Epidermal melanocyte (primary cell): ENCODE measurements at regions not wholly inside any gene's neighbourhood (a gene's known extent, or its start where the extent isn't known, plus 50 kb on each side); places are given as distances from the start of the nearest gene placed in this dataset.

Experiments used
- DNase-seq: peaks from one replicate; pipeline ENCODE4 v3.0.0; 2011; ENCODE audit warnings: low spot score; ENCODE audit not compliant: insufficient read length

GRCh38 chr1:38125837-38126520 lies 79.4 kb upstream of the POU3F1 start:
- DNase-seq: no peak

- DNase-seq: no peak
These were observed 78.4 kb upstream of the POU3F1 start for GRCh38 chr1:38125016-38125415.

GRCh38 chr1:38123356-38124135 lies 77.0 kb upstream of the POU3F1 start:
- no peak for DNase-seq

- no peak for DNase-seq
These were observed 74.7 kb upstream of the POU3F1 start for GRCh38 chr1:38121231-38121680.

- no peak for DNase-seq
These were observed 74.1 kb upstream of the POU3F1 start for GRCh38 chr1:38120552-38121230.

- DNase-seq: no peak
These were observed 72.4 kb upstream of the POU3F1 start for GRCh38 chr1:38118976-38119375.

DNA sequence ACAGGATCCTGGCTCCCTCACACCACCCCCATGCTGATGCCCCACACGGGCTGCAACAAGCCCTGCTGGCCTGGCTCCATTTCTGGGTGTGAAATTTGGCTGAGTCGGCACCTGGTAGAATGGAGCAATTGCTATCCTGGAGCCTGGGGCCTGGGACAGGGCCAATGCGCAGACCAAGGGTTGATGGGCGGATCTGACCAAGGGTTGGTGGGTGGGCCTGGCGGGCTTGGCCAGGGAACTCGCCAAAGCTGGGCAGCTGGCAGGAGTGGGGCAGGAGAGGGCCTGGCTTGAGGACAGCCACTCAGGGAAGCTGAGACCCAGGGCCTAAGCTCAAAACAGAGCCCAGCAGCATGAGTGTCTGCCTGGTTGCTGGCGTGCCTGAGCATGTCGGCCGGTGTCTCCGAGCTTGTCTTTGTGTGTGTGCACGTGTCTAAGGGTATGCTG lies 70.9 kb upstream of the POU3F1 start:
- DNase-seq: no peak

DNA sequence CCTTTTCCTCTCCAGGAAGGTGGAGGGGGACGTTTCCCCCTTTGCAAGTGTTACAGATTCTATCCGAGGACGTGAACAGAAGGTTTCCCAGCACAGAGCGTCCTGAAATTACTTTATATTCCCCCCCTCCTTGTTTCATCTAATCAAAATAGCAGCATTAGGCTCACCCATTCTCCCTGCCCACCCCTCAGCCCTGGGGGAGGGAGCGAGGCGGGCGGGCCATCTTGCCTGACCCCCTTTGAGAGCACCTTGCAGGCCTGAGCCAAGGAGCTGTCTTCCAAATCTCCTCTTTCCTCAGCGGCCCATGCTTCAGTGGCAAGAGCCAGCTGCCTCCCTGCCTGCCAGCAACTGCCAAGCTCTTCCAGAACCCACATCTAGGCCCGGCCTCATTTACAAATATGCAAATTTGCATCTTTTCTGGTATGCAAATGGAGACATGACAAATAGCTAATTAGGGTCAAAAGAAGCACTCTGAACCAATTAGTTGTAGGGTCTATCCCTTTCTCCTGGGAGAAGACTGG lies 69.1 kb upstream of the POU3F1 start:
- DNase-seq: no peak

DNA sequence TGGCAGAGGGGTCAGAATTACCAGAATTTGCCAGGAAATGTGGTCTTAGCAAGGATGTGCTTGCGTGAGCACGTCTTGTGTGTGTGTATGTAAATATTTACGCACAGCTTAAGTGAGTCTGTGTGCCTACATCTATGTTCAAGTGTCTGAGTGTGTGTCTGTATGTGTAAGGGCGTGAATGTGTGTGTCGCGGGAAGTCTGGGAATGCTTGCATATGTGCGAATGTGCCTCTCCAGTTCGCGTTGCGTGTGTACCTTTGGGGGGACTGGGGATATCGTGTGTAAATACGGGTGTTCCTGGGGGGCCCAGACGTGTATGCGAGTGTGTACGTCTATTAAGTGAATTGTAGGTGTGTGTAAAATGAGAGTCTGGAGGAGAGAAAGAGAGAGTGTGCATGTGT lies 68.6 kb upstream of the POU3F1 start:
- no peak for DNase-seq

GRCh38 chr1:38114241-38115026 lies 67.8 kb upstream of the POU3F1 start:
- DNase-seq: no peak

DNA sequence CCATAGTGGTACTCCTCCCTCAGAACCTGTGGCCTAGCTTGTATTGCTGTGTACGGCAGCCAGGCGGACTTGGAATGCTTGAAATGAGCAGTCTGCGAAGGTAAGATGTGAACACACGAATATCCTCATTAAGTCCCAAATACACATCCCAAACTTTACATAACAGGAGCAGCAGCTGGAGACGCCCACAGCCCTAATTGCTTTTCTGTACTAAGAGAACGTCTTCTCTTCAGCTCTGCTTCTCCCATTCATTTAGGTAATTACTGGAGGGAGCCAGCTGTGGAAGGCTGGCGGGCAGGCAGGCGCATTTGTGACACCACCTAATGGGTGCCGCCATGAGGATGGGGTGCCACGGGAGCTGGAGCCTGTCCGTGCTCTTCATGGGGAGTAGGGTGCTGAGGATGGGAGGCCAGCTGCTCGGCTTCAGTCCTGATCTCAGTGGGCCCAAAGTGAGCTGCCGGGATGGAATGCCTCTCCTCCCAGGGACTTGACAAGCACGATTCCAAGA lies 66.6 kb upstream of the POU3F1 start:
- DNase-seq: no peak

DNA sequence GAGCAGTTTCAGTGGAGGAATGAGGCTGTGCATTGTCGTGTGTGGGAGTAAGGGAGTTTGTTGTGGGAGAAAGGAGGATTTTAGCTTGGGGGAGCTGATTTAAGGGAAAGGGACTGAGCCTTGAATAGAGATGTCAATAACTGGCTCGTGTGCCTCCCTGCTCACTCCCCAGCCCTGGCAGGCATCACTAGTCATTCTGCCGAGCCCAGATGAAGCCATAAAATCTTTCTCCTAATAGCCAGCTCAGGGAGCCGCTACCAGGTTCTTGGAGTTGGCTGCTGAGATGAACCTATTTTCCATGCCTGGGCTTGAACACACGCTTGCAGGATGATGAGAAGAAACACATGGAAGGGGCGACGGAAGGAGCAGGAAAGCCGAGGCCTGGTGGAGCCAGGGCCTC lies 65.0 kb upstream of the POU3F1 start:
- DNase-seq: no peak

DNA sequence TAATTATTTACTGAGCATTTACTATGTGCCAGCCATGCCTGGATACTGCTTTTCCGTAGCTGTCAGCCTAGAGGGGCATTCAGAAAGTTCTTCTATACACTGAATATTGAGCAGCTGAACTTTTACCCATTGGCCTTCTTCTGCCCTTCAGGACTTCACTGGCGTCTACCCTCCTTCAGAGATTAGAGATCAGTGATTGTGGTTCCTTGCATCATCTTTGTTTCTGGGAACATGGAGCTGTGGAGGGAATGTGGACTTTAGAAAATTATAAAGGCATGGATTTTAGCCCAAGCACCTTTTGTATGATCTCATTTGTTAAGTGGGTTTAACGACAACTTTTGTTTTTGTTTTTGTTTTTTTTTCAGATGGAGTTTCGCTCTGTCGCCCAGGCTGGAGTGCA lies 58.7 kb upstream of the POU3F1 start:
- DNase-seq: no peak

DNA sequence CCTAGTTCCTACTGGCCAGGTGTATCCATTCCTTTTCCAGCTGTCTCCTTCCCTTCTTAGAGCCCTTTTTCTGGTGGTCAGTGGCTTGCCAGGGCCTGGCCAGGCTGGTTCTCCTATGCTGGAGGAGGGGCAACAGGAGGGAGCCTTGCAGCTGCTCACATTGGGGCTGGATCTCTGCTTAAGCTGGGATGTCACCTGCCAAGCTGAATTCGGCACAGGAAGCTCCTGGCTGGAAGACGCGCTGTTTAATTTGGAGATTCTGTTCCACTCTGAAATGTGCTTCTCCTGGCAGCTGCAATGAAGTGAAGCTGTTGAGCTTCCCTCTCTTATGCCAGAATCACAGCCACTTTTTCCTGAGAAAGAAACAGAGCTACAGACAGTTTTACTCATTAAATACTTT lies 56.0 kb upstream of the POU3F1 start:
- no peak for DNase-seq

DNA sequence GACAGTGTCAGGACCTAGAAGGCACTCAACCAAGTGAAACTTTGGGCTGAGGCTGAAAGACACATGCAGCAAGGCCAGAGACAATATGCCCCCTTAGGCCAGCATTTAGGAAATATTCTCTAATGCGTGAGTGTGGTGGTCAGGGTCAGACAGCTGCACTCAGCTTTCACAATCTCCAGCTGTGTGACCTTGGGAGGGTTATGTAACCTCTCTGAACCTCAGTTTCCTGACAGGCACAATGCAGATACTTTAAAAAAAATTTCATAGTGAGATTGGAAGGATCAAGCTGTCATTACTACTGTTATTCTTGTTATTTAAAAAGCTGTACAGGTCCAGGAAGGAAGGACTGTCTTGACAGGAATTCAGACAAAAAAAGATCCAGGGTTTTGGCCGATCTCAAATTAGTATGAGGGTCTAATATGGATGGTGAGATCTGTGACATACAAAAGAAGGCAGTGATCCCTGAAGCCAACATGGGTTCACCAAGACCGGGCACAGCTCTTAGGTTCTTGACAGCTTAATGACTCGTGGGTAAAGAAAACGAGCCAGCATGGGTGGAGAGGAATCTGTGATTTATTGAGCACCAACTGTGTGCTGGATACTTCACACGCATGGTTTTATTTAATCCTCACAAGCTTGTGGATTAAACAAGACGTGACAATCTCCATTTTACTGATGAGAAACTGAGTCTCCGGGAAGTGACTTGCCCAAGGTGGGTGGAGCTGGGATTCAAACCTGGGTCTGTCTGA lies 54.6 kb upstream of the POU3F1 start:
- DNase-seq: no peak

DNA sequence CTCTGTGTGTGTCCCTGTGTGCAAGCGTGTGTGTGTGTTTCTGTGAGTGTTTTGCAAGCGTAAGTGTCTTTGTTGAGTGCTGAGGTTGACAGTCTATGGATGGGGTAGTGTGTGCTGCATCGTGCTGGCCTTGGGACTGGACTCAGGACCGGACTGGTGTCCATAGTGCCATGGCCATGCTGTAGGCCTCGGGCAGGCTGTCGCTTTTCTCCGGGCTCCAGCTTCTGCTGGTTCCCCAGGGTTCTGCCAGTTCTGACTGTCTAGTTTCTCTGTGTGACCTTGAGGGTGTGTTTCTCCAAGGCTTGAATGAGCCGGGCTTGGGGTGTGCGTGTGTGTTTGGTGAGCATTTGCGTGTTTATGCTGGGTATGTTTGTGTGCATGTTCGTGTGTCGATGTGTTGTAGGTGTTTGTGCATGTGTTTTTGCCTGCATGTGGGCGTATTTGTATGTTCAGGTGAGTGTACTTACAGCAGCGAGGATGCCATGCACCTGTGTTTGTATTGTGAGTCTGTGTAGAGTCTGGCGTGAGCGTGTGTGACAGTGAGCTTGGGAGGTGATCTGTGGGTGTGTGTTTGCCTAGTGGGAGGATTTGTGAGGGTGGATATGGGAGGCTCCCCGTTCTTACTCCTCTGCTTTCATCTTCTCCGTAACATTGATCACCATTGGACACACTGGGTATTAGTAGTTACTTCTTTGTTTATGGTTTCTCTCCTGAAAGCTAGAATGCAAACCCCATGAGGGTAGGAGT lies 51.7 kb upstream of the POU3F1 start:
- no peak for DNase-seq

DNA sequence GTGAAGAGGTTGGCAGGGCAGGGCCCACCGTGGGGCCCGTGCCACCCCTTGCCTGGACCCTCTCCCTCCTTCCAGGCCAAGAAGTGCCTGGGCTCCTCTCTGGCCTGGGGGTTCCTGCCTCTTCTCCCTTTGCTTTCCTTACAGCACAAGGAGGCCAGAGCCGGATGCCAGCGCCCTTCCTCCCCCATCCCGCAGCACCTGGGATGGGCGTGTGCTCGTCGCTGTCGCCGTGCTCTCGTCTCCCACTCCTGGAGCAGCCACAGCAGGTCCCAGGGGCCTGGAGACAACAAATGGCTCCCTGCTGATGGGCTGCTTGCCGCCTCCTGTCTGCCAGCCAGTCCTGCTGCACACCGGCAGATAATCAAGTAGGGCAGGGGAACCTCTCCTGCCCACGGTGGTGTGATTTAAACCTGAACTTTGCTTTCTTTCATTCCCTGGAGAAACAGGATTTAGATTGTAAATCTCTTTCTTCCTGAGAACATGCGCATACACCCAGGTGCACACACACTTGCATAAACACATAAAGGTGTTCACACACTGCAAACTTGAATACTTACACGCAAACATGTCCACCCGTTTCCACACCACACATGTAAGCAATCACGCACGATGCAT lies 50.8 kb upstream of the POU3F1 start:
- no peak for DNase-seq
